Body of pancreas (tissue), 4 donors: ENCODE measurements at regions not wholly inside any gene's neighbourhood (a gene's known extent, or its start where the extent isn't known, plus 50 kb on each side); places are given as distances from the start of the nearest gene placed in this dataset.

Source experiments
- ATAC-seq: fragments of 150-250 bp; one replicate; pipeline ENCODE4 v1.9.1; 2016
- DNase-seq, 4 donors: peaks; one replicate each; pipeline ENCODE4 v3.0.0-alpha.2; 2019
- H3K27ac ChIP-seq, 4 donors: fragments of 200-600 bp; sonication (generic); 1 replicate in 3 of 4; 2 replicates in 1 of 4; pipeline versions ENCODE4 v1.5.1 to v1.6.1; 2016 to 2019; ENCODE audit warnings: mild to moderate bottlenecking in 1 of 4, mixed read lengths in 1 of 4, moderate library complexity in 1 of 4
- H3K27me3 ChIP-seq, 2 donors: fragments of 200-600 bp; sonication (generic); one replicate each; pipeline ENCODE4 v1.6.0; 2016; ENCODE audit warnings: mild to moderate bottlenecking in 1 of 2
- H3K36me3 ChIP-seq, 2 donors: fragments of 200-600 bp; sonication (generic); replicated peaks in 1 of 2; 2 replicates each; pipeline ENCODE4 v1.5.1; 2016; ENCODE audit warnings: low read depth in 2 of 2; ENCODE audit not compliant: insufficient read depth in 1 of 2
- H3K4me1 ChIP-seq: fragments of 200-600 bp; sonication (generic); one replicate; pipeline ENCODE4 v1.6.0; 2016
- H3K4me3 ChIP-seq, 2 donors: fragments of 200-600 bp; sonication (generic); 1 replicate in 1 of 2; 2 replicates in 1 of 2; pipeline ENCODE4 v1.5.1; 2016 to 2019
- H3K9me3 ChIP-seq, 3 donors: fragments of 200-600 bp; sonication (generic); 1 replicate in 2 of 3; 2 replicates in 1 of 3; pipeline ENCODE4 v1.5.1; 2016
- POLR2A ChIP-seq, 3 donors: fragments of 450-650 bp; IDR thresholded peaks; one replicate each; pipeline ENCODE4 v1.6.1; 2016; ENCODE audit warnings: antibody characterized with exemption in 3 of 3, mild to moderate bottlenecking in 2 of 3
- WGBS, 2 donors: methylation state at CpG; one replicate each; pipeline ENCODE4 v1.1.5; 2017; 5-methylcytosine and 5-hydroxymethylcytosine counted together
- intact Hi-C: fragments of 100-400 bp; cut with DNase I; formaldehyde crosslinking; loops from one replicate; pipeline ENCODE4 v1.15.1; 2023
- TF ChIP-seq, protein P1 (sequence below), 7 experiments: fragments of 450-650 bp in 4 of 7; fragments of 200-600 bp in 3 of 7; sonication (generic) in 3 of 7; IDR thresholded peaks; one replicate each; pipeline ENCODE4 v1.5.1; 2016 to 2019; ENCODE audit warnings: antibody characterized with exemption in 7 of 7

DNA sequence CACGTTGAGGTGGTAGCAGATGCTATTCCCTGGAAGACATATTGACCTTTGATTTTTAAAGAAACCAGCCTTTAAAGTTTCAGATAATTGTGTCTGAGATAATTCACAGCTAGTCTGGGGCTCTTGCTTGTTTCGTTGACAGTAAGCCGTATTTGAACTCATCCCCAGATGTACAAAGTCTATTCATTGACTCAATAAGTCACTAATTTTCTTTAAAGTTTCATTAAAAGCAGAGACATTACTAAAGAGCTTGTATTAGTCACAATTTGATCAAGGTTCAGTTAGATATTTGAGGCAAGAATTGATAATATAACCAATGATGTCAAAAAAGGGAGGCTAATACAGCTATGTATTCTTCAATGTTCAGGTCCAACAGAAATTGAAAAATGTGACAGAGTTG is 158.0 kb downstream of the PCSK1 start:
- DNase-seq (no peak), ATAC-seq (no peak)
- intact Hi-C loops = no loop called here
- Histone ChIP-seq H3K36me3 (no peaks in the 10 kb centered on the region), H3K4me3 (no peak overlapping the region), H3K27ac (no peak overlapping the region), H3K9me3 (no peaks in the 10 kb centered on the region), H3K4me1 (no peaks in the 10 kb centered on the region), H3K27me3 (no peaks in the 10 kb centered on the region)
- 74 to 76% methylated on average over 3 of the region's 3 CpGs for WGBS, 2 donors
- no peak for TF ChIP-seq POLR2A (IDR thresholded peaks at IDR 0.05)
- TF ChIP-seq, protein P1, sequence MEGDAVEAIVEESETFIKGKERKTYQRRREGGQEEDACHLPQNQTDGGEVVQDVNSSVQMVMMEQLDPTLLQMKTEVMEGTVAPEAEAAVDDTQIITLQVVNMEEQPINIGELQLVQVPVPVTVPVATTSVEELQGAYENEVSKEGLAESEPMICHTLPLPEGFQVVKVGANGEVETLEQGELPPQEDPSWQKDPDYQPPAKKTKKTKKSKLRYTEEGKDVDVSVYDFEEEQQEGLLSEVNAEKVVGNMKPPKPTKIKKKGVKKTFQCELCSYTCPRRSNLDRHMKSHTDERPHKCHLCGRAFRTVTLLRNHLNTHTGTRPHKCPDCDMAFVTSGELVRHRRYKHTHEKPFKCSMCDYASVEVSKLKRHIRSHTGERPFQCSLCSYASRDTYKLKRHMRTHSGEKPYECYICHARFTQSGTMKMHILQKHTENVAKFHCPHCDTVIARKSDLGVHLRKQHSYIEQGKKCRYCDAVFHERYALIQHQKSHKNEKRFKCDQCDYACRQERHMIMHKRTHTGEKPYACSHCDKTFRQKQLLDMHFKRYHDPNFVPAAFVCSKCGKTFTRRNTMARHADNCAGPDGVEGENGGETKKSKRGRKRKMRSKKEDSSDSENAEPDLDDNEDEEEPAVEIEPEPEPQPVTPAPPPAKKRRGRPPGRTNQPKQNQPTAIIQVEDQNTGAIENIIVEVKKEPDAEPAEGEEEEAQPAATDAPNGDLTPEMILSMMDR (IDR thresholded peaks at IDR 0.05) = no peak

DNA sequence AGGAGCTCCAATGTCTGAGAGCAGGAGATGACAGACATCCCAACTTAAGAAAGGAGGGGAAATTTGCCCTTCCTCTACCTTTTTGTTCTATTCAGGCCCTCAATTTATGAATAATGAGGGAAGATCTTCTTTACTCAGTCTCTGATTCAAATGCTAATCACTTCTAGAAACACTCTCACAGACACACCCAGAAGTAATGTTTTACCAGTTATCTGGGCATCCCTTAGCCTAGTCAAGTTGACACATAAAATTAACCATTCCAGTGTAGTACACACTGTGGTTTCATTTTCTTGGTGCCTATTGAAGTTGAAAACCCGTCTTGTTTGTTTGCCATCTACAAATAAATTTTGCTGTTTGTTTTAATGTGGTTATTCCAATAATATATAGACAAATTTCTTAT is 167.6 kb downstream of the PCSK1 start:
- ATAC-seq (no peak), DNase-seq (no peak)
- intact Hi-C loops = no loop called here
- WGBS, 2 donors = 87 to 90% methylated on average over 1 of the region's 1 CpG
- Histone ChIP-seq H3K4me1 (peaks cover 21% of the 10 kb centered on the region), H3K9me3 (no peaks in the 10 kb centered on the region), H3K4me3 (no peak overlapping the region), H3K27ac (no peak overlapping the region), H3K36me3 (no peaks in the 10 kb centered on the region), H3K27me3 (no peaks in the 10 kb centered on the region)
- TF ChIP-seq POLR2A (IDR thresholded peaks at IDR 0.05) = no peak

DNA sequence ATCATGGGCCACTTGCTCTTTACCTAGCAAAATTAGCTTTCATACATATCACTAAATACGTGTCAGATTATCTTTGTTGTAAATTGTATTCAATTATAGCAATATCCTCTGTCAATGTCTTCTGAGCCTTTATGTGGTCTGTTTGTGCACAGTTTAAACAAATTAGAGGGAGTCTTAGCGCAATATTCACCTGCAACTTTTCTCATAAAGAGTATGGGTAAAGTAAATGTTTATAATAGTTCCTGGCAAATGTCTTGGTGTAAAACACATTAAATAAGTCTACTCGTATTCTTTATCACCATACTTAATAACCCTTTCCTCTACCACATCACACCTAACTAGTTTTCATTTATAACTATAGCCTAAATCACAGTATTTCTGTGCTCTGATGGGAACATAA is 169.0 kb downstream of the PCSK1 start:
- Histone ChIP-seq H3K4me1 (peaks cover 25% of the 10 kb centered on the region), H3K36me3 (no peaks in the 10 kb centered on the region), H3K4me3 (no peak overlapping the region), H3K27me3 (no peaks in the 10 kb centered on the region), H3K27ac (peak overlapping the region in 3 of 4 donors; percentile 35 to 65 (median 40)), H3K9me3 (no peaks in the 10 kb centered on the region)
- WGBS, 2 donors = 34 to 40% methylated on average over 3 of the region's 3 CpGs
- ATAC-seq (peak; percentile 63), DNase-seq (no peak)
- intact Hi-C loops = no loop called here
- TF ChIP-seq, protein P1 (IDR thresholded peaks at IDR 0.05) = no peak
- no peak for TF ChIP-seq POLR2A (IDR thresholded peaks at IDR 0.05)

DNA sequence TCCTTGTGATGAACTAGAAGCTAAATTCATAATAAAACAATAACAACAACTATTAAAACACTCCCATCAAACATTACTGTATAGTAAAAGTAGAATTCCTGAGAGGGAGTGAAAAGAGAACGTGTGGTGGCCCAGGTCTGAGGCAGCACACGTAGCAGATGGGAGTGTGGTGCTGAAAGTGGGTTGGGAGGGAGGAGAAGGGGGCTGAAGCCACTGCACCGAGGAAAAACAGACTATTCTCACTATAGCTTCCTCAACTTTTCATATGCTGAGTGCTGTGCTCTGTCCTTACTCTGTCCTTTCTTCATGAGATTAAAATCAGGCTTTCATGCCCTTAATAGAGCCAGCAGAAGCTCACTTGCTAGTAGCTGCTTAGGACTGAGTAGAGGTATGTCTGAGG is 170.9 kb downstream of the PCSK1 start:
- TF ChIP-seq POLR2A (IDR thresholded peaks at IDR 0.05) = no peak
- TF ChIP-seq, protein P1 (IDR thresholded peaks at IDR 0.05) = no peak
- DNase-seq (no peak), ATAC-seq (no peak)
- intact Hi-C loops = no loop called here
- Histone ChIP-seq H3K4me1 (peaks cover 27% of the 10 kb centered on the region), H3K4me3 (no peak overlapping the region), H3K36me3 (no peaks in the 10 kb centered on the region), H3K27me3 (no peaks in the 10 kb centered on the region), H3K9me3 (no peaks in the 10 kb centered on the region), H3K27ac (no peak overlapping the region)
- 56 to 72% methylated on average over 3 of the region's 3 CpGs for WGBS, 2 donors

DNA sequence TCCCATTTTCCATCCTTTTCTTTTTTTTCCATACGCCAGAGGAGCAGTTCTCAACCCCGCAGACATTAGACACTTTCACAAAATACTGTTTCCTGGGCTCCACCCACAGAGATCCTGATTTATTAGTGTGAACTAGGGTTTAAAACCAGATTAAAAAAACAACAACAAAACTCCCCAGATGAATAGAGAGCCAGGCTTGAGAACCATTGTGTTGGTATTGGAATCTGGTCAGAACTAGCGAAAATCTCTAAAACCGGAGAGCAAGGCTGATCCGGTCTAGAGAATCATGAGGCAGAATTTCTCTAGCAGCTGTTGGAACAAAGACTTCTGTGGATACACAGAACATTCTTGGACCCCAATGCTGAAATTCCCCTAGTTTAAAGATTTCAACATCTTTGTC is 173.0 kb downstream of the PCSK1 start:
- H3K27ac ChIP-seq = no peak overlapping the region
- no peaks in the 10 kb centered on the region for H3K36me3 ChIP-seq
- DNase-seq = no peak
- no peak for ATAC-seq
- no peak for TF ChIP-seq POLR2A (IDR thresholded peaks at IDR 0.05)
- TF ChIP-seq, protein P1 (IDR thresholded peaks at IDR 0.05) = no peak
- no peaks in the 10 kb centered on the region for H3K27me3 ChIP-seq
- no peak overlapping the region for H3K4me3 ChIP-seq
- H3K4me1 ChIP-seq = peaks cover 35% of the 10 kb centered on the region
- H3K9me3 ChIP-seq = no peaks in the 10 kb centered on the region
- intact Hi-C loops = no loop called here
- WGBS, 2 donors = 92 to 94% methylated on average over 5 of the region's 5 CpGs
